Central memory CD4-positive, alpha-beta T cell (primary cell): ENCODE measurements at regions not wholly inside any gene's neighbourhood (a gene's known extent, or its start where the extent isn't known, plus 50 kb on each side); places are given as distances from the start of the nearest gene placed in this dataset.
"Not testable (repeated sequence)": the region's sequence is repeated elsewhere in the genome, so short reads cannot be mapped to it uniquely, and the experiment has no call there.

Experiments
- DNase-seq: peaks from one replicate; pipeline ENCODE4 v3.0.0; 2022

DNA sequence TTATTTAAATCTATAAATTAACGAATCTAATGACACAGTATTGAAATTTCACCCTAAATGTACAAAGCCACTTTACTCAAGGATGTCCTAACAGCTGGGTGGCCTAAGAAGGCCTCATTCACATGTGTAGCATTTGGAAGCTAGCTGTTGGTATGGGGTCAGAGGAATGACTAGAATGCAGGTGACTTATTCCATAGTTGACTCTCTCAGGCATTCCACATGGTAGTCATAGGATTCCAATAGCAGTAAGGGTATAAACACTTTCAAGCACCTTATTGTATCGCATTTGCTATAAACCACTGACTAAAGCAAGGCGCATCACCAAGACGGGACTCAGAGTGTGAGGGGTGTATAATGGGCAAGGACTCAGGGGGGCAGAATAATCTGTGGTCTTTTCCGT lies 294.8 kb upstream of the EPHA3 start:
- no peak for DNase-seq

DNA sequence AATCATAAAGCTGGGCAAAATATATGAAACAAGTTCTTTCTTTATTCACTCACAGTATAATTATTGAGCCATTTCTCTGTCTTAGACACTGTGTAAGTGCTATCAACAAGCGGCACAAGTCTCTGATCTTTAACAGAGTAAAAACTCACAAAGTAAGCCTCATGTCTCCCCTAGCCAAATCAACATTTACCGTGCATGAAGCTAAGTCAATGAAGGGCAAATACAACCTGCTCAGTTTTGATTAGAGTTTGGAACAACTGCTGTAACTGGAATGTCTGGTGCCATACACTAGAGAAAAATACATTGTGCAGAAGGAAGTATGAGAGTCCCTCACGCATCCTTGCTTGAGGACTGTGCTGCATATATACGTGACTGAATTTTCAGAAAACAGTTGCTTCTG lies 291.0 kb upstream of the EPHA3 start:
- no peak for DNase-seq

DNA sequence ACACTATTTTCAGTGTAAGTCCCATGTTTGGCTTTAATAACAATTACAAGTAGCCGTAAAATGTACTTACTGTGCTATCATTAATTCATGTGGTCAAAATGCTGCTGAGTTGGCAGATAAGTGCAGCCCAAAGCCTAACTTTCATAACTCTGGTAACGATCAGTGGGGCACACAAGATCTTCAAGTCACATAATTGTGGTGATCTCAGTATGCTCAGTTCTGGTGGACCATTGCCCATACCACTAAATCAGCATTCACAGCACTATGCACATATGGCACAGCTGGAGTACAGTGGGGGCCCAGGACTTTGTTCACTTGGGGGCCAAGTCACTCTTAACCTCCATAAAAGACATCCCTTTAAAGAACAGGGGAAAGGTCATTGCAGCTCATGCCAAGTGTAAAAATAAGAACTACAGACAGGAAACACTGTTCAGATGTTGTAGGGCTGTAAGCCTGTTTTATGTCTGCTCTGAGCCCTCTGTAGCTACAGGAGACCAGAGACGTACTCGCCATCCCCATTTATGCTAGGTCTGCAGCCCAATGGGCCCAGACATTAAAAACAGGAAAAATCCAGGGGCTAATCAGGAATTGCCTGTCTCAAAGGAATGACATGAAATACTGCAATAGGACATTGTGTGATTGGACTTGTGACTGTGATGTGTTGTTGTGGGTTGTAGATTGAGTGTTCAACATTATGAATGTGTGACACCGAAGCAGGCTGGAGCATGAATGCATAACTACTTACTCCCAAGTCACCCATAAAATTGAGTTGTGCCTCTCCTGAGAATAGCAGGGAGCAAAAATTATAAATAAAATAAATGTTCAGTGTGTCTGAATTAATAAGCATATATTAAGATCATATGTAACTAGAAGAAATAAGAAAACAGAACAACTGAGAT lies 282.5 kb upstream of the EPHA3 start:
- no peak for DNase-seq

DNA sequence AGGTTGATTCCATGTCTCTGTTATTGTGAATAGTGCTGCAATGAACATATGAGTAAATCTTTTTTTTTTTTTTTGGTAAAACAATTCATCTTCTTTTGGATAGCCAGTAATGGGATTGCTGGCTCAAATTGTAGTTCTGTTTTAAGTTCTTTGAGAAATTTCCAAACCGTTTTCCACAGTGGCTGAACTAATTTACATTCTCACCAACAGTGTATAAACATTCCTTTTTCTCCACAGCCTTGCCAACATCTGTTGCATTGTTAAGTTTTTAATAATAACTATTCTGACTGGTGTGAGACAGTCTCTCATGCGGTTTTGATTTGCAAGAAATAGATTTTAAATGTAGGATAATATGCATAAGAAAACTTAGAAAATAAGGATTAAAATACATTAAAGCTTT lies 279.0 kb upstream of the EPHA3 start:
- no peak for DNase-seq

DNA sequence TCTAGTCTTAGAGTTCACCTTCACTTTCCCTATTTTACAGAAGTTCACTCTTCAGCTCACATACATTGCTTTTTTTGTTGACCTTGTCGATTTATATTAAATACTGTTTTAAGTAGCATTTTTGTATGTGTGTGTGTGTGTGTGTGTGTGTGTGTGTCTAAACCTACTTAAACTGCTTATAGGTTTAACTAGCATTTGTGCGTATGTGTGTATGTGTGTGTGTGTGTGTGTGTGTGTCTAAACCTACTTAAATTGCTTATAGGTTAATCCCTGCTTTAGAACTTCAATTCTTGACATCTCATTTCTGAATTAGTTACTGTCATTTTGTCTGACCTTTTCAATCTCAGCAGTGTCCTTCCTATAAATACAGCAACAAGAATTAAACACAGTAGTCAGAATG lies 254.8 kb upstream of the EPHA3 start:
- no peak for DNase-seq

DNA sequence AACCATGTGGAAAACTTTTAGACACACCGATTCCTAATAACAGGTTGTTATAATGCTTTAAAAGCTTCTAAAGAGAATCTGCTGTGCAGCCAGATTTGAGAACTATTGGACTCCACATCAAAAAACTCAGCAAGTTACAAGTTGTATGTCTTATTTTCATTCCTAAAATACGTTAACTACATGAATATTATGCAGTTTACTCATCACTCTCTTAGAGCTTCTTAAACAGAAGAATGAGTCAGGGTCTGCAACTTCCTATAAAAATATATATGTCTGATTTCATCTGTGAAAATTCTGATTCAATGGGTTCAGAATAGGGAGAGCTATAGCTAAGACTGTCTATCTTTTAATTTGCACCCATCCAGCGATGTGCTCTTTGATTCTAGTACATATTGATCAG lies 244.2 kb upstream of the EPHA3 start:
- DNase-seq: no peak

DNA sequence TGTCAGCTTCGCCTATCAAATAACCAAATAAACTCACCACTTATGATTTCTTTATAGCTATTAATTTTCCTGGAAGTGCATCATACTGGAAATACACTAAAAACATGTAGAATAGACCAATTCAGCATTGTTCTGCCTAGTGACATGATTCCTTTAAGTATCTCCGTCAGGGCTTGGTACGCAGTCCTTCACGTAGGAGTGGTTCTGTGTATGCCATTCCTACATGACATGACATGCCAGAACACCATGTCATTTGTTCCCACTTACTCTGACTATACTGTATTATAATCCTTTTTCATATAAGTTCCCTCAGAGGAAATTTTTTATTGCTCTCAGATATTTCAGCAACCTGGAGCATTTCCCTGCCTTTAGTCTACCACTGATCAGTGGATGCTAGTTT lies 230.7 kb upstream of the EPHA3 start:
- DNase-seq: no peak

DNA sequence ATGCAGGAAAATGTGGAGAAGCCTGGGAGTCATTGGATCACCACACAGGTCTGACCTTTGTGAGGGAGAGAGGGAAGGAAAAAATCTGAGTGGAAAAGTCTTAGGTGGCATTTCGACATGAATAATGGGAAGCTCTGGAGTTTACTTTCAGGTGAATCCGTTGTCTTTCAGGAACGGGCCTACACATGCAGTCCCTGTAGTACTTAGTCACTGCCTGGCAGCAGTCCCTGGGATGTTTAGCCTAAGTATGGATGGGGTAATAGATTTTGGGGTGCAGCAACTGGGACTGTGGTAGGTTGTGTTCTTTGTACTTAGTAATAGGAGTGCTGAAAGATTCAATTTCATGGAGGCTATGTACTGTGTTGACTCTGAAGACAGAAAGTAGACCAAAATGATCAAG lies 227.5 kb upstream of the EPHA3 start:
- no peak for DNase-seq

DNA sequence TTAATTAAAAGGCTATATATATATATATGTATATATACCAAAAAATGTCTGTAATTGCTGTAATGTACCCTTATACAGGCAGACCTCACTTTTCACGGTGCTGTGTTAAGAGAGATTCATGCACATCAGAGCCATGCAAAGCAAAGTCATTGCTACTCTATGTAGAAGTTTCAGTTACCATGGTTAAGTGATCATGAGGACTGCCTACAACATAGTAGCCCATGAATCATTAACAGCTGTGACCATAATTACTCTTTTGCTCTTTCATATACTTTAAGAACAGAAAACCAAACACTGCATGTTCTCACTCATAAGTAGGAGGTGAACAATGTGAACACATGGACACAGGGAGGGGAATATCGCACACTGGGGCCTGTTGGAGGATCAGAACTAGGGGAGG lies 225.3 kb upstream of the EPHA3 start:
- no peak for DNase-seq

DNA sequence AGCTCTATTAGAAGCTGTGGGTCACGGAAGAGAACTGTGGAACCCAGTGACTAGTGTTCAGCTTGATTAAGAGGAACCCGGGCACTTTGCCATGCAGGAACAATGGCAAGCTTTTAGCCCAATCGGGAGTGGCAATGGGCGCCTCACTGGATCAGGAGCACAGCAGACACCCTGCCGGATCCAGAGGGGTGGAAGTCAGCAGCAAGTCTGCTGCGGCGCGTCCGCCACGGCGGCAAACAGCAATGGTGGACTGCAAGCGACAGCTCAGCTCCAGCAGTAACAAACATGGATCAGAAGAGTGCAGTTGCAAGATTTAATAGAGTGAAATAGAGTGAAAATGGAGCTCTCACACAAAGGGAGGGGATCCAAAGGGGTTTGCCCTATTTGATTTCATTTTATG lies 220.8 kb upstream of the EPHA3 start:
- not testable (repeated sequence) for DNase-seq

DNA sequence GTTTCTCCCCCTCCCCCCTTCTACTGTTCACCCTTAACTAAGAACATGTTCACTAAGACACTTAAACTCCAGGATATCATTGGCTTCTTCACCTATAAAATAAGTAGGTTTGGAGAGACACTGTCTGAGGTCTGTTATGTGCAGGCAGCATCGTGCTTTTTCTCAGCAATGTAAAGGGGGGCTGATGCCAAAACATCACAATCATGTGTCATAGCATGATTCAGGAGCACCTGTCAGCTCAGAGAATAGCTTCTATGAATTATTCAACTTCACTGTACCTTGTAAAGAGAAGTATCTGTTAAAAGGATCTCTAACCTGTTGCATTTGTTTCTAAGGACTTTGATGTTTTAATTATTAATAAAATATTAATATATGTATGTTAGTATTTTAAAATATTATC lies 211.4 kb upstream of the EPHA3 start:
- no peak for DNase-seq

DNA sequence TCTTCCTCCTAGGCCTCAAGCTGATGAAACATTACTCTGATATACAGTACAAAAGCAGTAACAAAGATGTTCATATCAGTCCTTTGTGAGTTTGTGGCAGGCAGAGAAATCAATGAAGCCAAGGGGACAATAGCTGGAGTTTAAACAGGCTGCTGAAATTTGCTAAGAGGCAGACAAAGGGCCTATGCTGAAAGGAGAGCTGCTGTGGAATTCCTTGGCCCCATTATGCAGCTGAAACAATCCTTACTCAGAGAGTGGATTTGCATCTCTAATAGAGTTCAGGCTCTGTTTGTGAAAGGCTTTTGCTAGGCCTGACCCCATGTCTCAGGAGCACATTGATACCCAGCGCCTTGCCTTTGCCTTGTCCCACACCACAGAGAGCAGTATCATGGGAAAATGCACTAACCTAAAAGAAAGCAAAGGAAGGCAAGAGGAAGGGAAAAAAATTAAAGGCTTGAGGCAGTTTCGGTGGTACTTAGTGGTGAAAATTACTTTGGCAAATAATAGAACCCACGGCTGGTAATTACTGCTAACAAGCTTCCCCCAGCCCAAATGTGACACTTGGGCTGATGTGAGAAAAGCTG lies 195.0 kb upstream of the EPHA3 start:
- DNase-seq: no peak

DNA sequence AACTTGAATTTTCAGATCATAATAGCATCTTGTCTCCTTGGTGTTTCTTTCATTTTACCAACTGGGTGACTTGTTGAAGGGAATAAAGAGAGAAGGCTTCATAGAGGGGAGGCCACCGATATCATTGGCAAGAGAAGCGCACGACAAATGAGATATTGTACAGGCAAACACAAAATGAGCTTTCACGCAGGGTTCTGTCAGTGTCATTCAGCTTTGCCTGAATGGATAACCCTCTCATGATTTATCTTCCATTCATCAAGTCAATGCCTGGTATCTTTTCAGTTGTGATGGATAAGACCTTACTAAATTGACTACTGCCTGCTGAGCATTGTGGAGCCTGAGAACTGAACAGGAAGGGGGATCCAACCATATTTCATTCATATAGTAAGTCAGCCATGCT lies 188.6 kb upstream of the EPHA3 start:
- no peak for DNase-seq

DNA sequence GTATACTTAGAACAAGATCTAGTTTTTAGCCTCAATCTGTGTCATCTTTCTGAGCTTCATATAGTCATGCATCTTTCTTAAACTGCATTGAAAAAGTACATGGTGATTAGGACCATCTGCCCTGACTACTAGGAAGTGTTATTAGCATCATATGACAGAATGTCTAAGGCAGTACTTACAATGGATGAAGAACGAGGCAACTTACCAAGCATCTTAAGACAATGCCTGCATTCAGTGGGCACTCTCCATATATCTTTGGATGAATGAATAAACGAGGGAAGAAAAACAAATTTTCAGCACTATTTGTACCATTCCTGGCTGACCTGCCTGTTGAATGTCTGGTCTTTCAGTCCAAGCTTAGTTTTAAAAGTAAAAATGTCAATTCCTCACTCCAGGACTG lies 185.4 kb upstream of the EPHA3 start:
- DNase-seq: no peak

DNA sequence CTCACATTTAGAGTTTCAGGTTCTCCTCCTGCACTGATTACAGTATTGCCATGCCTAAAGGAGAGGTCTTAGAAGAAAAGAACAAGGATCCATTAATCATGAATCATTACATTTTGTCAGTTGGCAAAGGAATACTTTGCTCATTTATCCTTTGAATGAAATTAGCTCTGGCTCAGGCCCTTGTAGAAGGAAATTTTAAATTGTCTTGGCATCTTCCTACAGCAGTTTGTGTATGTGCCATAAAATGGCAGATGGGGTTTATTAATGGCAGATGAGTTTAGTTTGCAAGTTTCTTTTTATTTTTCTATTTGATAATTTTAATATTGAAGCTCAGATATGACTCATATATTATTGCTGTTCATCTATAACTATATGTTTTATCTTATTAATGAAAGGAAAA lies 181.2 kb upstream of the EPHA3 start:
- DNase-seq: no peak

DNA sequence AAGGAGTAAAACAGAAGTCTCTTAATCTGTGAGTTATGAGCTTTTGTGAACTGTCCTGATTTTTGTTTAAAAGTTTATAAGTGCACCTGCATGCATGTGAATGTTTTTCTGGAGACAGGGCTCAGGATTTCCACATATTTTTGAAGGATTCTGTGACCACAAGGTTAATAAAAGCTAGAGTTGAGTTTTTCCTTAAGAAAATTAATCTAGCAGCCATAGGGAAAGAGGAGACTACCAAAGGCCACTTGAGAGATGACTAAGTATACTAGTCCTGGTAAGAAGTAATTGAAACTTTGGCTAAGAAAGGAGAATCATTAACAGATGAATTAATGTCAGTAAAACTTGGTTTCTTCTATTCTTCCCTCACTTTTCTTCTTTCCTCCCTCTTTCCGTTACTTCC lies 176.8 kb upstream of the EPHA3 start:
- no peak for DNase-seq

DNA sequence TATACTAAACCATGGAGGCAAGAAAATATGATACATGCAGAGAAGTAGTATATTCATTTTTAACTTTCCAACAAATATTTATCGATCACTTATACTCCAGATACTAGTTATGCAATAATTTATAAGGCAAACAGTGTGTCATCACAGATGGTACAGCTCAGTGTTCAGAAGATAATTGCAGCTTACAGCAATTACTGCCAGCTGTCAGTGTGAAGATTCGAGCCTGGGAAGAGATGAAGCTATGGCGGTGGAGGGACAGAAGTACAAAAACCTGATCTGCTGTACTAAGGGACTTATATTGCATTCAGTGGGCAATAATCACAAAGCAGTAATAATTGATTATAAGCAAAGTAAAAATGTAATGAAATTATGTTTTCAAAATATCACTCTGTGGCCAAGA lies 170.6 kb upstream of the EPHA3 start:
- DNase-seq: no peak

DNA sequence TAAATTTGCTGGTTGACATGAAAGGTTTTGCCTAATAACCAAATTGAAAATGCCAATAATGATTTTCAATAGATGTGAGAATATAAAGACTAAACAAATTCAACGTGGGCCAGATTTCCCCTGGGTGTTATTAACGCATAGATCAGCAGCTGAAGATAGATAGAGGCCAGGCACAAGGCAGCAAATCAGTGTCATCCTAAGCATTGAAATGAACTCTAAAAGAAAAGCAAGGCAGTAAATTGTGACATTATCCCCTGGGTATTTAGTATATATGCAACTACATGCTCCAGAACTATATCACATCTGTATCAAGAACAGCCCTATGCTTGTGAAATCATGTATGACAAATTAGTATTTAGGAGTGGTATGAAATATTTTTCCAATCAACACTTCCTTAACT lies 167.1 kb upstream of the EPHA3 start:
- no peak for DNase-seq

DNA sequence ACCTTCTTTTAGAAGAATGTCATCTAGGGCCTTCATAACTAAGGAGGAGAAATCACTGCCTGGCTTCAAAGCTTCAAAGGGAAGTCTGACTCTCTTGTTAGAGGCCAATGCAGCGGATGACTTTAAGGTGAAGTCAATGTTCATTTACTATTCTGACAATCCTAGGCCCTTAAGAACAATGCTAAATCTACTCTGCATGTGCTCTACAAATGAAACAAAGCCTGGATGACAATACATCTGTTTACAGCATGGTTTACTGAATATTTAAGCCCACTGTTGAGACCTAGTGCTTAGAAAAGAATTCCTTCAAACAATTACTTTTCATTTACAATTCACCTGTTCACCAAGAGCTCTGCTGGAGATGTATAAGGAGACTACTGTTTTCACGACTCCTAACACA lies 160.4 kb upstream of the EPHA3 start:
- DNase-seq: no peak

DNA sequence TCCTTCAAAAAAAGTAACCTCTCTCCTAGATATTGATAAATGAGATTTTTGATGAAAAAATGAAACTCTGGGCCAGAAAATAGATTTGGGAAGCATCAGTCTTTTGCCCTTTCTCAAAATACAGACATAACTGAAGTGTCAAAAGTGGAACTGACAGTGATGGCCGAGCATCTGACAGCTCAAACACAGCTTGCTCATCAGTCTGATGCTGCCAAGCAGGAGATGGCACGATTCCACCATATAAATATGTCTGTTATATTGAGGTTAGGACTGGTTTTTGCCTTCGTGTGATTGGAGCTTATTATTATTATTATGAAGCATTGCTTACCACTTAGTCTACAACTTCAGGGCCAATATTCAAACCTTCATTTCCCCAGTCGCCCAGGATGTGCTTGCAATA lies 152.6 kb upstream of the EPHA3 start:
- DNase-seq: no peak

DNA sequence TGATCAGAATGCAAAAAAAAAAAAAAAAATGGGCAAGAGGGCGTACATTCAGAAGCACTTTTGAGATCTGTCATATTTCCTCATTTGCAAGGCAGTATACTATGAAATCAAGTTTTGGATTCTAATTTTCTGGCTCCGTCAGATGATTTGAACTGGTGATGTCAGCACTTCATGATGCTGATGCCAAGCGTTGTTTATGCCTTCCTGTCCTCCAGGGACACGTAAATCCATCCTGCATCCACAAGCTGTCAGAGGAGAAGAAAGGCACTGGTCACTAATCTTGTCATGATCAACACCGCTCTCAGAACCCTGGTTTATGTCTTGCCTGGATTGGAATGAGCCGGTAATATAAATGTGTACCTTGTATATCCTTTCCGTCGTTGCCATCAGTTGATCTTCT lies 152.1 kb upstream of the EPHA3 start:
- no peak for DNase-seq

DNA sequence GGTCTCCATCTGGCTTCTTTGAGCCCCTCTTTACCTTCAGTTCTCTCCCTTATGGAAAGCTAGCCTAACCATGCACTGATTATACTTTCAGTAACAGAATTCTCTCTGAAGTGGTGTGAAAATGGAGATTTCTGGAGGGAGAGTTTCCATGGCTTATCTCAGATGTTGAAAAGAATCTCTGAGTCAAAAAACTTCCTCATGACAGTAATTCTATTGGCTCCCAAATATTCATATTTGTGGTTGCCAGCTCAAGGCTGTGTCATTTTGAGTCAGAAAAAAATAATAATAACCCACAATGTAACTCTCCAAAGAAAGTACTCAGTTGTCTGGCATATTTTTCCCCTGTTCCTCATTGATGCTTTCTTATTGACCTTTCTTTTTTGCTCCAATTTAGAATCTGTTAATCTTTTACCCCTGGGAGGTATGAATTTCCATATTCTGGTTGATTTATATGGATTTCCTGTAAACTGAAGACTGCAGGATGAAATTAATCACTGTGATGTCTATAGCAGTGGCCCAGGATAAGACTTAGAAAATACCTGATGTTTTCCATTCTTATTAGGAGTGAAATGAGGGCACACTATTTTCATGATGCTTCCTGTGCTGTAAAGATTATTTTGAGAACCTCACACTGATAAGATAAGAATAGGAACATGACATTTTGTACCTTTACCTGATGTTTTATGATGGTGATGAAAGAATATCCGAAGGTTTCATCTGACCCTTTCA lies 149.5 kb upstream of the EPHA3 start:
- no peak for DNase-seq

DNA sequence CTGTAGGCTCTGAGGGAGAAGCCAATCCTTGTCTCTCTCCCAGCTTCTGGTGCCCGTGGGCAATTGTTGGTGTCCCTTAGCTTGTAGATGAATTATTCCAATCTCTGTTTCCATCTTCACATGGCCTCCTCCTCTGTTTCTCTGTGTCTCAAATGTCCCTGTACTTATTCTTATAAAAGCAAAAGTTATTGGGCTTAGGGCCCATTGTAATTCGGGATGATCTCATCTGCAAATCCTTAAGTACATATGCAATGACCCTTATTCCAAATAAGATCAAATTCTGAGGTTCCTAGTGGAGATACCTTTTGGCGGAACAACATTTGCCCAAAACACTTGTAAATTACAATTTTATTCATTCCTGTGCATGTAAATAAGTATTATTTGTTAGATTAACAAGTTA lies 147.4 kb upstream of the EPHA3 start:
- no peak for DNase-seq

DNA sequence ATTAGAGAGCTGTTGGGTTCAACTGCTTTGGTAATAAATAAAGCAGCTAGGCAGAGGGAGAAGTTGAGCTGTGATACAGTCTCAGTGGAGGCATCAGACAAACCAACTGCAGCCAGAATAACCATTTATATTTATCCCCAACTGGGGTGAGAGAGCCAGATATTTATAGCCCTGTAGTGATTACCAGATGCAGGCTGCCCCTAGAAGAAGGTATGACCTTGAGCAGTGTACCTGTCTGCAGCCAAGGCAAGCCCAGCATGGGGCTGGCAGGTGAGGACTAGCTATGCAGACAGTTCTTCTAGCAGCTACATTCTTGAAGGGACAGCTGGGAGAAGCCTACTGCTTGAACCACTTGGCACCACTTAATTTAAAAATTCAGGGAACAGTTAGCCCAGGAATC lies 144.4 kb upstream of the EPHA3 start:
- no peak for DNase-seq
